ENCODE measurements at regions not wholly inside any gene's neighbourhood (a gene's known extent, or its start where the extent isn't known, plus 50 kb on each side); places are given as distances from the start of the nearest gene placed in this dataset.

GRCh38 chr2:16615246-16615645, 50.4 kb downstream of the CYRIA start:
- TF ChIP-seq CTCF (conservative IDR thresholded peaks at IDR 0.05 in 1 of 2, IDR thresholded peaks at IDR 0.05 in 1 of 2; ENCODE audit: extremely low read depth in 1 of 2, insufficient read depth in 1 of 2, low read depth in 1 of 2, low read length in 2 of 2) (no peak), EZH2 (IDR thresholded peaks at IDR 0.05; ENCODE audit: borderline replicate concordance, low read length) (no peak)
